SK-N-SH (cell line): ENCODE measurements at regions not wholly inside any gene's neighbourhood (a gene's known extent, or its start where the extent isn't known, plus 50 kb on each side); places are given as distances from the start of the nearest gene placed in this dataset.

Experiments
- CTCF ChIA-PET: fragments of 300-600, 350-600 bp; formaldehyde crosslinking; extraction: SDS; loops from one replicate; lab custom pipeline; 2021; lab: Yijun Ruan, JAX
- POLR2A ChIA-PET: fragments of 350-600 bp; sonication (Branson Sonifier 250); formaldehyde crosslinking; extraction: SDS; loops from one replicate; lab custom pipeline; 2020; ENCODE audit warnings: antibody characterized with exemption, inconsistent platforms; lab: Yijun Ruan, JAX
- DNase-seq: peaks from one replicate; pipeline ENCODE4 v3.0.0; 2012
- H2AFZ ChIP-seq: fragments of 200-600 bp; sonication (generic); 2 replicates; pipeline ENCODE4 v1.8.1; 2016; ENCODE audit warnings: antibody characterized with exemption, mild to moderate bottlenecking, low read depth
- H3F3A ChIP-seq: fragments of 200-600 bp; sonication (generic); replicated peaks from 2 replicates; pipeline ENCODE3; 2016; ENCODE audit warnings: antibody characterized with exemption, mild to moderate bottlenecking; ENCODE audit not compliant: insufficient read depth
- H3K27ac ChIP-seq, 2 experiments: fragments of 200-500 bp in 1 of 2; fragments of 200-600 bp in 1 of 2; sonication (Bioruptor generic) in 1 of 2; sonication (generic), shearing (Covaris generic) in 1 of 2; 2 replicates each; pipeline versions ENCODE4 v1.5.1 to v1.6.1; 2014 to 2016; ENCODE audit warnings: low read depth in 2 of 2, inconsistent platforms in 1 of 2, low read length in 1 of 2, mild to moderate bottlenecking in 1 of 2, mixed read lengths in 1 of 2
- H3K27me3 ChIP-seq: fragments of 200-600 bp; sonication (generic), shearing (Covaris generic); 2 replicates; pipeline ENCODE4 v1.6.1; 2016; ENCODE audit warnings: mixed run types; ENCODE audit not compliant: insufficient read depth
- H3K36me3 ChIP-seq, 2 experiments: fragments of 200-500 bp in 1 of 2; fragments of 200-600 bp in 1 of 2; sonication (Bioruptor generic) in 1 of 2; sonication (generic) in 1 of 2; replicated peaks in 1 of 2; 2 replicates each; pipeline versions ENCODE3 to v1.5.1; 2014 to 2016; ENCODE audit warnings: low read length in 1 of 2, mild to moderate bottlenecking in 1 of 2; ENCODE audit not compliant: insufficient read depth in 2 of 2, control insufficient read depth in 1 of 2
- H3K4me1 ChIP-seq, 2 experiments: fragments of 200-500 bp in 1 of 2; fragments of 200-600 bp in 1 of 2; sonication (Bioruptor generic) in 1 of 2; sonication (generic), shearing (Covaris generic) in 1 of 2; 2 replicates each; pipeline versions ENCODE4 v1.5.1 to v1.6.1; 2014 to 2016; ENCODE audit warnings: low read depth in 1 of 2, low read length in 1 of 2, mixed run types in 1 of 2; ENCODE audit not compliant: insufficient read depth in 2 of 2, control insufficient read depth in 1 of 2
- H3K4me2 ChIP-seq: fragments of 200-600 bp; sonication (generic), shearing (Covaris generic); 2 replicates; pipeline ENCODE4 v1.6.1; 2017; ENCODE audit warnings: mixed run types
- H3K4me3 ChIP-seq, 2 experiments: fragments of 200-500 bp in 1 of 2; fragments of 200-600 bp in 1 of 2; sonication (Bioruptor generic) in 1 of 2; sonication (generic), shearing (Covaris generic) in 1 of 2; 2 replicates each; pipeline versions ENCODE4 v1.5.1 to v1.8.1; 2014 to 2016; ENCODE audit warnings: low read depth in 2 of 2, inconsistent platforms in 1 of 2, low read length in 1 of 2, mild to moderate bottlenecking in 1 of 2, mixed read lengths in 1 of 2, moderate library complexity in 1 of 2
- H3K79me2 ChIP-seq: fragments of 200-600 bp; sonication (generic); 2 replicates; pipeline ENCODE4 v1.8.1; 2017; ENCODE audit warnings: mild to moderate bottlenecking; ENCODE audit not compliant: insufficient read depth
- H3K9ac ChIP-seq: fragments of 200-600 bp; sonication (generic); 2 replicates; pipeline ENCODE4 v1.6.1; 2017; ENCODE audit warnings: mixed run types
- H3K9me2 ChIP-seq: fragments of 200-600 bp; sonication (generic); 2 replicates; pipeline ENCODE4 v1.6.1; 2017; ENCODE audit warnings: mixed run types
- H3K9me3 ChIP-seq: fragments of 200-600 bp; sonication (generic); 2 replicates; pipeline ENCODE4 v1.6.1; 2017; ENCODE audit warnings: mixed run types, mild to moderate bottlenecking, moderate library complexity
- H4K20me1 ChIP-seq: fragments of 200-600 bp; sonication (generic); 2 replicates; pipeline ENCODE4 v1.6.1; 2017; ENCODE audit warnings: mild to moderate bottlenecking, mixed run types; ENCODE audit not compliant: insufficient read depth
- CHD2 ChIP-seq: fragments of 150-350 bp; IDR thresholded peaks from 2 replicates; pipeline ENCODE4 v1.6.1; 2018; ENCODE audit warnings: low read length; ENCODE audit not compliant: partially characterized antibody
- ELF1 ChIP-seq: IDR thresholded peaks from 2 replicates; pipeline ENCODE4 v1.4.0; 2012
- EZH2phosphoT487 ChIP-seq: fragments of 200-600 bp; sonication (generic); IDR thresholded peaks from 2 replicates; pipeline ENCODE4 v1.6.1; 2017; ENCODE audit warnings: low read depth, mixed run types, mild to moderate bottlenecking, antibody characterized with exemption, moderate library complexity, borderline replicate concordance
- FOXJ3 ChIP-seq: sonication (generic); formaldehyde crosslinking; IDR thresholded peaks from 2 replicates; pipeline ENCODE4 v1.5.1; 2020; ENCODE audit warnings: mild to moderate bottlenecking, missing genetic modification reagents
- MEF2A ChIP-seq: IDR thresholded peaks from 2 replicates; pipeline ENCODE4 v1.4.0; 2012; ENCODE audit warnings: low read depth, borderline replicate concordance
- NRF1 ChIP-seq: IDR thresholded peaks from 2 replicates; pipeline ENCODE4 v1.6.1; 2012; ENCODE audit warnings: low read depth, mild to moderate bottlenecking, low read length
- RAD21 ChIP-seq: IDR thresholded peaks from 2 replicates; pipeline ENCODE4 v1.6.1; 2012; ENCODE audit warnings: mild to moderate bottlenecking, low read length
- RCOR1 ChIP-seq: fragments of 150-350 bp; IDR thresholded peaks from 2 replicates; pipeline ENCODE4 v1.6.1; 2017; ENCODE audit warnings: antibody characterized with exemption, low read length
- RFX5 ChIP-seq: IDR thresholded peaks from 2 replicates; pipeline ENCODE4 v1.6.1; 2012; ENCODE audit warnings: mild to moderate bottlenecking, improper control_type of control experiment, low read length
- RXRA ChIP-seq: IDR thresholded peaks from 2 replicates; pipeline ENCODE4 v1.4.0; 2012; ENCODE audit warnings: low read depth, mild to moderate bottlenecking, borderline replicate concordance
- SIN3A ChIP-seq: IDR thresholded peaks from 2 replicates; pipeline ENCODE4 v1.6.1; 2012; ENCODE audit warnings: low read depth, mild to moderate bottlenecking, low read length, moderate library complexity, borderline replicate concordance
- TCF12 ChIP-seq: IDR thresholded peaks from 2 replicates; pipeline ENCODE4 v1.4.0; 2012
- TEAD4 ChIP-seq: IDR thresholded peaks from 2 replicates; pipeline ENCODE4 v1.4.0; 2012; ENCODE audit warnings: mild to moderate bottlenecking, borderline replicate concordance; ENCODE audit not compliant: insufficient read depth
- WGBS: methylation state at CpG from one replicate; pipeline ENCODE4 v1.1.6; 2017; ENCODE audit warnings: low lambda C conversion rate; 5-methylcytosine and 5-hydroxymethylcytosine counted together
- TF ChIP-seq, protein P1 (sequence below): fragments of 150-350 bp; IDR thresholded peaks from 2 replicates; pipeline ENCODE4 v1.6.1; 2016; ENCODE audit warnings: mild to moderate bottlenecking, low read depth, low read length
- TF ChIP-seq, protein P2 (sequence below): fragments of 200-600 bp; sonication (generic); IDR thresholded peaks from 2 replicates; pipeline ENCODE4 v1.6.1; 2017; ENCODE audit warnings: antibody characterized with exemption, mild to moderate bottlenecking, moderate library complexity
- TF ChIP-seq, protein P3 (sequence below): IDR thresholded peaks from 2 replicates; pipeline ENCODE4 v1.4.0; 2012; ENCODE audit warnings: low read depth
- TF ChIP-seq, protein P4 (sequence below): fragments of 150-350 bp; IDR thresholded peaks from 2 replicates; pipeline ENCODE4 v1.6.1; 2017; ENCODE audit warnings: antibody characterized with exemption, low read length, low read depth, borderline replicate concordance
- TF ChIP-seq, protein P5 (sequence below): IDR thresholded peaks from 2 replicates; pipeline ENCODE4 v1.4.0; 2012; ENCODE audit warnings: low read depth, borderline replicate concordance
- TF ChIP-seq, protein P6 (sequence below): IDR thresholded peaks from 2 replicates; pipeline ENCODE4 v1.6.1; 2012; ENCODE audit warnings: mild to moderate bottlenecking, low read depth, low read length, moderate library complexity
- TF ChIP-seq, protein P7 (sequence below): IDR thresholded peaks from 2 replicates; pipeline ENCODE4; 2012

DNA sequence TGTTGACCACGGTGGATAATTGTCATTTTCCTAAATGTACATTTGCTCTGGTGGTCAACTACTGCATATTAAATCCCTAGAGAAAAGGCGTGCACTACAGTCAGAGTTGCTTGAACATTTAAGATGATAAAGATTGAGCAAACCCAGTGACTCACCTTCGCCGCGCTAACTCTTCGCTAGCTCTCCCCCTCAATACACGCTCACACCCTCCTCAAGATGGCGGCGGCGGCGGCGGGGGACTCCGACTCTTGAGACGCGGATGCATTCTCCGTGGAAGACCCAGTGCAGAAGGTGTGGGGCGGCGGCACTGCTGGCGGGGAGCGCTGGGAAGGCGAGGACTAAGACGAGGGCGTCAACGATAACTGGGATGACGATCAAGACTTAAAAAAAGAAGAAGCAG, 79.8 kb upstream of the PFN2 start (continued):
- TF ChIP-seq RAD21 (no peak), FOXJ3 (CRISPR knock-in tag) (no peak), RFX5 (no peak), ELF1 (no peak)
- TF ChIP-seq, protein P1, sequence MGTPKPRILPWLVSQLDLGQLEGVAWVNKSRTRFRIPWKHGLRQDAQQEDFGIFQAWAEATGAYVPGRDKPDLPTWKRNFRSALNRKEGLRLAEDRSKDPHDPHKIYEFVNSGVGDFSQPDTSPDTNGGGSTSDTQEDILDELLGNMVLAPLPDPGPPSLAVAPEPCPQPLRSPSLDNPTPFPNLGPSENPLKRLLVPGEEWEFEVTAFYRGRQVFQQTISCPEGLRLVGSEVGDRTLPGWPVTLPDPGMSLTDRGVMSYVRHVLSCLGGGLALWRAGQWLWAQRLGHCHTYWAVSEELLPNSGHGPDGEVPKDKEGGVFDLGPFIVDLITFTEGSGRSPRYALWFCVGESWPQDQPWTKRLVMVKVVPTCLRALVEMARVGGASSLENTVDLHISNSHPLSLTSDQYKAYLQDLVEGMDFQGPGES: no peak
- TF ChIP-seq, protein P2, sequence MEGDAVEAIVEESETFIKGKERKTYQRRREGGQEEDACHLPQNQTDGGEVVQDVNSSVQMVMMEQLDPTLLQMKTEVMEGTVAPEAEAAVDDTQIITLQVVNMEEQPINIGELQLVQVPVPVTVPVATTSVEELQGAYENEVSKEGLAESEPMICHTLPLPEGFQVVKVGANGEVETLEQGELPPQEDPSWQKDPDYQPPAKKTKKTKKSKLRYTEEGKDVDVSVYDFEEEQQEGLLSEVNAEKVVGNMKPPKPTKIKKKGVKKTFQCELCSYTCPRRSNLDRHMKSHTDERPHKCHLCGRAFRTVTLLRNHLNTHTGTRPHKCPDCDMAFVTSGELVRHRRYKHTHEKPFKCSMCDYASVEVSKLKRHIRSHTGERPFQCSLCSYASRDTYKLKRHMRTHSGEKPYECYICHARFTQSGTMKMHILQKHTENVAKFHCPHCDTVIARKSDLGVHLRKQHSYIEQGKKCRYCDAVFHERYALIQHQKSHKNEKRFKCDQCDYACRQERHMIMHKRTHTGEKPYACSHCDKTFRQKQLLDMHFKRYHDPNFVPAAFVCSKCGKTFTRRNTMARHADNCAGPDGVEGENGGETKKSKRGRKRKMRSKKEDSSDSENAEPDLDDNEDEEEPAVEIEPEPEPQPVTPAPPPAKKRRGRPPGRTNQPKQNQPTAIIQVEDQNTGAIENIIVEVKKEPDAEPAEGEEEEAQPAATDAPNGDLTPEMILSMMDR: no peak

GRCh38 chr3:150049317-150049716, 78.6 kb upstream of the PFN2 start:
- no peaks in the 10 kb centered on the region for H3F3A ChIP-seq
- no peak overlapping the region for H2AFZ ChIP-seq
- no peaks in the 10 kb centered on the region for H3K9me2 ChIP-seq
- no peak overlapping the region for H3K27ac ChIP-seq
- WGBS: 85% methylated on average over 1 of the region's 1 CpG
- POLR2A ChIA-PET: no interaction called here
- no peak overlapping the region for H3K4me3 ChIP-seq
- H3K4me1 ChIP-seq: no peaks in the 10 kb centered on the region
- H4K20me1 ChIP-seq: no peaks in the 10 kb centered on the region
- no peak overlapping the region for H3K9ac ChIP-seq
- H3K4me2 ChIP-seq: no peak overlapping the region
- no peaks in the 10 kb centered on the region for H3K27me3 ChIP-seq
- H3K9me3 ChIP-seq: no peaks in the 10 kb centered on the region
- CTCF ChIA-PET: no interaction called here
- TF ChIP-seq NRF1: no peak
- TF ChIP-seq, protein P3, sequence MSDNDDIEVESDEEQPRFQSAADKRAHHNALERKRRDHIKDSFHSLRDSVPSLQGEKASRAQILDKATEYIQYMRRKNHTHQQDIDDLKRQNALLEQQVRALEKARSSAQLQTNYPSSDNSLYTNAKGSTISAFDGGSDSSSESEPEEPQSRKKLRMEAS: no peak
- no peak for TF ChIP-seq TCF12
- TF ChIP-seq MEF2A: no peak
- TF ChIP-seq, protein P4, sequence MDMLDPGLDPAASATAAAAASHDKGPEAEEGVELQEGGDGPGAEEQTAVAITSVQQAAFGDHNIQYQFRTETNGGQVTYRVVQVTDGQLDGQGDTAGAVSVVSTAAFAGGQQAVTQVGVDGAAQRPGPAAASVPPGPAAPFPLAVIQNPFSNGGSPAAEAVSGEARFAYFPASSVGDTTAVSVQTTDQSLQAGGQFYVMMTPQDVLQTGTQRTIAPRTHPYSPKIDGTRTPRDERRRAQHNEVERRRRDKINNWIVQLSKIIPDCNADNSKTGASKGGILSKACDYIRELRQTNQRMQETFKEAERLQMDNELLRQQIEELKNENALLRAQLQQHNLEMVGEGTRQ: no peak
- no peak for TF ChIP-seq SIN3A
- TF ChIP-seq, protein P5, sequence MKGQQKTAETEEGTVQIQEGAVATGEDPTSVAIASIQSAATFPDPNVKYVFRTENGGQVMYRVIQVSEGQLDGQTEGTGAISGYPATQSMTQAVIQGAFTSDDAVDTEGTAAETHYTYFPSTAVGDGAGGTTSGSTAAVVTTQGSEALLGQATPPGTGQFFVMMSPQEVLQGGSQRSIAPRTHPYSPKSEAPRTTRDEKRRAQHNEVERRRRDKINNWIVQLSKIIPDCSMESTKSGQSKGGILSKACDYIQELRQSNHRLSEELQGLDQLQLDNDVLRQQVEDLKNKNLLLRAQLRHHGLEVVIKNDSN: no peak
- TF ChIP-seq RXRA: no peak
- TF ChIP-seq FOXJ3 (CRISPR knock-in tag): no peak
- TF ChIP-seq, protein P1: no peak
- TF ChIP-seq ELF1: no peak
- TF ChIP-seq, protein P6, sequence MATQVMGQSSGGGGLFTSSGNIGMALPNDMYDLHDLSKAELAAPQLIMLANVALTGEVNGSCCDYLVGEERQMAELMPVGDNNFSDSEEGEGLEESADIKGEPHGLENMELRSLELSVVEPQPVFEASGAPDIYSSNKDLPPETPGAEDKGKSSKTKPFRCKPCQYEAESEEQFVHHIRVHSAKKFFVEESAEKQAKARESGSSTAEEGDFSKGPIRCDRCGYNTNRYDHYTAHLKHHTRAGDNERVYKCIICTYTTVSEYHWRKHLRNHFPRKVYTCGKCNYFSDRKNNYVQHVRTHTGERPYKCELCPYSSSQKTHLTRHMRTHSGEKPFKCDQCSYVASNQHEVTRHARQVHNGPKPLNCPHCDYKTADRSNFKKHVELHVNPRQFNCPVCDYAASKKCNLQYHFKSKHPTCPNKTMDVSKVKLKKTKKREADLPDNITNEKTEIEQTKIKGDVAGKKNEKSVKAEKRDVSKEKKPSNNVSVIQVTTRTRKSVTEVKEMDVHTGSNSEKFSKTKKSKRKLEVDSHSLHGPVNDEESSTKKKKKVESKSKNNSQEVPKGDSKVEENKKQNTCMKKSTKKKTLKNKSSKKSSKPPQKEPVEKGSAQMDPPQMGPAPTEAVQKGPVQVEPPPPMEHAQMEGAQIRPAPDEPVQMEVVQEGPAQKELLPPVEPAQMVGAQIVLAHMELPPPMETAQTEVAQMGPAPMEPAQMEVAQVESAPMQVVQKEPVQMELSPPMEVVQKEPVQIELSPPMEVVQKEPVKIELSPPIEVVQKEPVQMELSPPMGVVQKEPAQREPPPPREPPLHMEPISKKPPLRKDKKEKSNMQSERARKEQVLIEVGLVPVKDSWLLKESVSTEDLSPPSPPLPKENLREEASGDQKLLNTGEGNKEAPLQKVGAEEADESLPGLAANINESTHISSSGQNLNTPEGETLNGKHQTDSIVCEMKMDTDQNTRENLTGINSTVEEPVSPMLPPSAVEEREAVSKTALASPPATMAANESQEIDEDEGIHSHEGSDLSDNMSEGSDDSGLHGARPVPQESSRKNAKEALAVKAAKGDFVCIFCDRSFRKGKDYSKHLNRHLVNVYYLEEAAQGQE: no peak
- TF ChIP-seq, protein P7, sequence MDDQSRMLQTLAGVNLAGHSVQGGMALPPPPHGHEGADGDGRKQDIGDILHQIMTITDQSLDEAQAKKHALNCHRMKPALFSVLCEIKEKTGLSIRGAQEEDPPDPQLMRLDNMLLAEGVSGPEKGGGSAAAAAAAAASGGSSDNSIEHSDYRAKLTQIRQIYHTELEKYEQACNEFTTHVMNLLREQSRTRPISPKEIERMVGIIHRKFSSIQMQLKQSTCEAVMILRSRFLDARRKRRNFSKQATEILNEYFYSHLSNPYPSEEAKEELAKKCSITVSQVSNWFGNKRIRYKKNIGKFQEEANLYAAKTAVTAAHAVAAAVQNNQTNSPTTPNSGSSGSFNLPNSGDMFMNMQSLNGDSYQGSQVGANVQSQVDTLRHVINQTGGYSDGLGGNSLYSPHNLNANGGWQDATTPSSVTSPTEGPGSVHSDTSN: no peak
- TF ChIP-seq RFX5: no peak
- TF ChIP-seq CHD2: no peak
- TF ChIP-seq RCOR1: no peak
- TF ChIP-seq TEAD4: no peak
- TF ChIP-seq EZH2phosphoT487: no peak
- H3K36me3 ChIP-seq: no peaks in the 10 kb centered on the region
- H3K79me2 ChIP-seq: no peaks in the 10 kb centered on the region
- DNase-seq: no peak
